ENCODE measurements at regions not wholly inside any gene's neighbourhood (a gene's known extent, or its start where the extent isn't known, plus 50 kb on each side); places are given as distances from the start of the nearest gene placed in this dataset.

- TF ChIP-seq CTCF (IDR thresholded peaks at IDR 0.05) (no peak), HMGXB4 (CRISPR knock-in tag; IDR thresholded peaks at IDR 0.05; ENCODE audit: borderline replicate concordance) (no peak), RARB (CRISPR knock-in tag; IDR thresholded peaks at IDR 0.05) (no peak), CHD2 (IDR thresholded peaks at IDR 0.05; ENCODE audit: low read length, partially characterized antibody) (no peak), USF2 (IDR thresholded peaks at IDR 0.05) (no peak), EP300 (IDR thresholded peaks at IDR 0.05) (no peak), MYC (IDR thresholded peaks at IDR 0.05; ENCODE audit: borderline replicate concordance, low read length) (no peak), POLR2A (IDR thresholded peaks at IDR 0.05; ENCODE audit: low read length) (no peak), RAD21 (conservative IDR thresholded peaks at IDR 0.05 in 1 of 2, IDR thresholded peaks at IDR 0.05 in 1 of 2) (no peak), FOSB (CRISPR knock-in tag; IDR thresholded peaks at IDR 0.05) (no peak), KDM1A (IDR thresholded peaks at IDR 0.05; ENCODE audit: low read depth) (no peak)
Measured at GRCh38 chr21:45347048-45347711, 57.8 kb upstream of the COL18A1 start.
